WTC11 (cell line): ENCODE measurements at regions not wholly inside any gene's neighbourhood (a gene's known extent, or its start where the extent isn't known, plus 50 kb on each side); places are given as distances from the start of the nearest gene placed in this dataset.

Source experiments
- ATAC-seq: fragments of 200-7000 bp; cut with Tn5 transposase; 2 replicates; pipeline ENCODE4 v1.10.0; 2021; ENCODE audit warnings: mild to moderate bottlenecking, moderate library complexity
- CTCF ChIA-PET: fragments of 300-600 bp; sonication (Branson Sonifier 250); formaldehyde crosslinking; loops from one replicate; lab custom pipeline; 2021; ENCODE audit warnings: antibody characterized with exemption; lab: Charles Lee
- POLR2A ChIA-PET: fragments of 350-600 bp; sonication (Branson Sonifier 250); formaldehyde crosslinking; loops from one replicate; lab custom pipeline; 2021; ENCODE audit warnings: antibody characterized with exemption; lab: Charles Lee
- DNase-seq: peaks from one replicate; pipeline ENCODE4 v3.0.0; 2021; ENCODE audit warnings: low spot score
- H3K27ac Mint-ChIP-seq: 2 replicates; pipeline ENCODE4 v1.8.0; 2021; ENCODE audit warnings: mixed read lengths
- H3K27me3 Mint-ChIP-seq: 2 replicates; pipeline ENCODE4 v1.8.0; 2021; ENCODE audit warnings: low read depth, mild to moderate bottlenecking, moderate library complexity, mixed read lengths
- H3K36me3 Mint-ChIP-seq: 2 replicates; pipeline ENCODE4 v1.8.0; 2021; ENCODE audit warnings: mixed read lengths
- H3K4me1 Mint-ChIP-seq: 2 replicates; pipeline ENCODE4 v1.8.0; 2022; ENCODE audit warnings: mixed read lengths
- H3K4me3 Mint-ChIP-seq: 2 replicates; pipeline ENCODE4 v1.8.0; 2021; ENCODE audit warnings: mild to moderate bottlenecking, moderate library complexity, mixed read lengths
- H3K9me3 Mint-ChIP-seq: 2 replicates; pipeline ENCODE4 v1.8.0; 2021; ENCODE audit warnings: mixed read lengths
- FOXP4 ChIP-seq: sonication (generic); formaldehyde crosslinking; IDR thresholded peaks from 2 replicates; pipeline ENCODE4 v1.8.0; 2022; ENCODE audit warnings: mild to moderate bottlenecking, missing genetic modification reagents
- GRHL2 ChIP-seq: fragments of 250-450 bp; sonication (Bioruptor Pico); IDR thresholded peaks from 2 replicates; pipeline ENCODE4 v1.8.0; 2022; ENCODE audit warnings: mild to moderate bottlenecking, moderate library complexity; ENCODE audit not compliant: insufficient replicate concordance, severe bottlenecking
- KAT7 ChIP-seq: sonication (generic); formaldehyde crosslinking; IDR thresholded peaks from 2 replicates; pipeline ENCODE4 v1.8.1; 2023; ENCODE audit warnings: missing genetic modification reagents, mild to moderate bottlenecking, borderline replicate concordance
- NFE2L1 ChIP-seq: sonication (generic); formaldehyde crosslinking; IDR thresholded peaks from 2 replicates; pipeline ENCODE4 v1.8.1; 2023; ENCODE audit warnings: missing genetic modification reagents
- NR1H2 ChIP-seq: sonication (generic); formaldehyde crosslinking; IDR thresholded peaks from 2 replicates; pipeline ENCODE4 v1.9.0; 2021; ENCODE audit warnings: mild to moderate bottlenecking, moderate library complexity, missing genetic modification reagents
- PRDM15 ChIP-seq: sonication (generic); formaldehyde crosslinking; IDR thresholded peaks from 2 replicates; pipeline ENCODE4 v1.8.0; 2022; ENCODE audit warnings: missing genetic modification reagents
- PREB ChIP-seq: sonication (generic); formaldehyde crosslinking; IDR thresholded peaks from 2 replicates; pipeline ENCODE4 v1.8.1; 2022; ENCODE audit warnings: mild to moderate bottlenecking, missing genetic modification reagents, moderate library complexity, borderline replicate concordance
- SP1 ChIP-seq: sonication (generic); formaldehyde crosslinking; conservative IDR thresholded peaks from 2 replicates; pipeline ENCODE4 v1.8.1; 2022; ENCODE audit warnings: missing genetic modification reagents
- USF1 ChIP-seq: sonication (generic); formaldehyde crosslinking; IDR thresholded peaks from 2 replicates; pipeline ENCODE4 v1.8.0; 2022; ENCODE audit warnings: mild to moderate bottlenecking, missing genetic modification reagents
- USF2 ChIP-seq: sonication (generic); formaldehyde crosslinking; IDR thresholded peaks from 2 replicates; pipeline ENCODE4 v1.8.1; 2023; ENCODE audit warnings: mild to moderate bottlenecking, missing genetic modification reagents, moderate library complexity
- ZBTB43 ChIP-seq: sonication (generic); formaldehyde crosslinking; IDR thresholded peaks from 2 replicates; pipeline ENCODE4 v1.8.1; 2023; ENCODE audit warnings: mild to moderate bottlenecking, missing genetic modification reagents
- ZNF317 ChIP-seq: sonication (generic); formaldehyde crosslinking; IDR thresholded peaks from 2 replicates; pipeline ENCODE4 v1.8.1; 2023; ENCODE audit warnings: low read depth, mild to moderate bottlenecking, moderate library complexity, missing genetic modification reagents, borderline replicate concordance
- ZNF396 ChIP-seq: fragments of 250-450 bp; sonication (Bioruptor Pico); IDR thresholded peaks from 2 replicates; pipeline ENCODE4 v1.8.0; 2021; ENCODE audit warnings: mild to moderate bottlenecking, moderate library complexity, borderline replicate concordance
- ZSCAN18 ChIP-seq: fragments of 250-450 bp; sonication (Bioruptor Pico); IDR thresholded peaks from 2 replicates; pipeline ENCODE4 v2.1.2; 2022; ENCODE audit warnings: mild to moderate bottlenecking, moderate library complexity

GRCh38 chr2:2912293-2912692 lies 465.3 kb downstream of the EIPR1 start (continued):
- no peak for TF ChIP-seq NR1H2 (CRISPR knock-in tag)
- TF ChIP-seq PRDM15 (CRISPR knock-in tag) = no peak
- no peak for TF ChIP-seq ZNF396
- no peak for TF ChIP-seq USF1 (CRISPR knock-in tag)
- no peak for TF ChIP-seq USF2 (CRISPR knock-in tag)
- TF ChIP-seq KAT7 (CRISPR knock-in tag) = no peak
- TF ChIP-seq PREB (CRISPR knock-in tag) = no peak
- no peak for TF ChIP-seq FOXP4
- no peak for TF ChIP-seq NFE2L1 (CRISPR knock-in tag)
- TF ChIP-seq, all 79 proteins: peak for 0

GRCh38 chr2:2910259-2910658 lies 467.4 kb downstream of the EIPR1 start:
- H3K4me3 Mint-ChIP-seq = no peak overlapping the region
- no peaks in the 10 kb centered on the region for H3K9me3 Mint-ChIP-seq
- no peak for DNase-seq
- H3K4me1 Mint-ChIP-seq = no peaks in the 10 kb centered on the region
- no peaks in the 10 kb centered on the region for H3K36me3 Mint-ChIP-seq
- ChIA-PET POLR2A (no interaction called here), CTCF (no interaction called here)
- H3K27me3 Mint-ChIP-seq = no peaks in the 10 kb centered on the region
- TF ChIP-seq ZBTB43 (CRISPR knock-in tag) (no peak), ZSCAN18 (CRISPR knock-in tag) (no peak), SP1 (CRISPR knock-in tag) (no peak), ZNF317 (CRISPR knock-in tag) (no peak), GRHL2 (CRISPR knock-in tag) (no peak)
- ATAC-seq = no peak
- H3K27ac Mint-ChIP-seq = no peak overlapping the region
